OCI-LY7 (cell line): ENCODE measurements at regions not wholly inside any gene's neighbourhood (a gene's known extent, or its start where the extent isn't known, plus 50 kb on each side); places are given as distances from the start of the nearest gene placed in this dataset.

Experiments used
- BruUV-seq: library from RNA; stranded (reverse); fragments of 400-500 nt; replicated peaks from 2 replicates; lab custom pipeline; 2021; lab: Mats Ljungman, UMichigan
- CTCF ChIA-PET: fragments of 300-600 bp; sonication (Branson Sonifier 250); formaldehyde crosslinking; loops from one replicate; lab custom pipeline; 2022; ENCODE audit warnings: antibody characterized with exemption; ENCODE audit not compliant: unreplicated experiment; lab: Charles Lee
- POLR2A ChIA-PET: fragments of 300-600 bp; sonication (Branson Sonifier 250); formaldehyde crosslinking; loops from one replicate; lab custom pipeline; 2022; ENCODE audit warnings: antibody characterized with exemption; lab: Charles Lee
- DNase-seq: peaks from one replicate; pipeline ENCODE4 v3.0.0-alpha.2; 2015; ENCODE audit warnings: low spot score
- H2AFZ ChIP-seq: fragments of 200-600 bp; sonication (generic), shearing (Covaris generic); 2 replicates; pipeline ENCODE4 v1.6.1; 2014; ENCODE audit warnings: mild to moderate bottlenecking, antibody characterized with exemption, low read length, moderate library complexity
- H3K27ac ChIP-seq: fragments of 200-600 bp; sonication (generic); 2 replicates; pipeline ENCODE4 v1.5.1; 2014; ENCODE audit warnings: mixed run types, low read depth, mild to moderate bottlenecking, moderate library complexity, low read length, inconsistent platforms; ENCODE audit not compliant: poor library complexity, severe bottlenecking
- H3K36me3 ChIP-seq: fragments of 200-600 bp; sonication (generic); 2 replicates; pipeline ENCODE4 v1.6.1; 2014; ENCODE audit warnings: mild to moderate bottlenecking, antibody characterized with exemption, low read length, moderate library complexity, mixed read lengths; ENCODE audit not compliant: insufficient read depth
- H3K4me1 ChIP-seq: fragments of 200-600 bp; sonication (generic); 2 replicates; pipeline ENCODE4 v1.5.1; 2014; ENCODE audit warnings: mild to moderate bottlenecking, low read length; ENCODE audit not compliant: insufficient read depth, poor library complexity, severe bottlenecking
- H3K4me2 ChIP-seq: fragments of 200-600 bp; sonication (generic); 2 replicates; pipeline ENCODE4 v1.6.1; 2014; ENCODE audit warnings: mild to moderate bottlenecking, low read length
- H3K4me3 ChIP-seq: fragments of 200-600 bp; sonication (generic); 2 replicates; pipeline ENCODE4 v1.5.1; 2014; ENCODE audit warnings: mild to moderate bottlenecking, low read depth, low read length; ENCODE audit not compliant: poor library complexity, severe bottlenecking
- H3K79me2 ChIP-seq: fragments of 200-600 bp; sonication (generic); 2 replicates; pipeline ENCODE4 v1.6.1; 2016; ENCODE audit warnings: low read depth, mild to moderate bottlenecking, low read length, moderate library complexity, mixed read lengths; ENCODE audit not compliant: insufficient read depth
- H3K9me2 ChIP-seq: fragments of 200-600 bp; sonication (generic); 2 replicates; pipeline ENCODE4 v1.6.1; 2016; ENCODE audit warnings: mild to moderate bottlenecking, low read length, mixed read lengths; ENCODE audit not compliant: insufficient read depth
- H3K9me3 ChIP-seq: fragments of 200-600 bp; sonication (generic); 2 replicates; pipeline ENCODE4 v1.6.1; 2014; ENCODE audit warnings: mild to moderate bottlenecking, mixed run types, low read length, mixed read lengths
- H4K20me1 ChIP-seq: fragments of 200-600 bp; sonication (generic); 2 replicates; pipeline ENCODE4 v1.6.1; 2014; ENCODE audit warnings: mild to moderate bottlenecking, antibody characterized with exemption, low read length, moderate library complexity, mixed read lengths; ENCODE audit not compliant: insufficient read depth
- EZH2phosphoT487 ChIP-seq: fragments of 200-600 bp; sonication (generic); IDR thresholded peaks from 2 replicates; pipeline ENCODE4 v1.6.1; 2018; ENCODE audit warnings: low read depth, borderline replicate concordance, mild to moderate bottlenecking, mixed run types, antibody characterized with exemption, low read length, moderate library complexity, mixed read lengths
- intact Hi-C: fragments of 100-400 bp; cut with micrococcal nuclease; formaldehyde crosslinking; loops from one replicate; pipeline ENCODE4 v1.10.0; 2022; ENCODE audit not compliant: unreplicated experiment
- TF ChIP-seq, protein P1 (sequence below): fragments of 200-600 bp; sonication (generic); conservative IDR thresholded peaks from 2 replicates; pipeline ENCODE4 v1.5.1; 2014; ENCODE audit warnings: mild to moderate bottlenecking, antibody characterized with exemption, low read length, moderate library complexity, mixed read lengths

DNA sequence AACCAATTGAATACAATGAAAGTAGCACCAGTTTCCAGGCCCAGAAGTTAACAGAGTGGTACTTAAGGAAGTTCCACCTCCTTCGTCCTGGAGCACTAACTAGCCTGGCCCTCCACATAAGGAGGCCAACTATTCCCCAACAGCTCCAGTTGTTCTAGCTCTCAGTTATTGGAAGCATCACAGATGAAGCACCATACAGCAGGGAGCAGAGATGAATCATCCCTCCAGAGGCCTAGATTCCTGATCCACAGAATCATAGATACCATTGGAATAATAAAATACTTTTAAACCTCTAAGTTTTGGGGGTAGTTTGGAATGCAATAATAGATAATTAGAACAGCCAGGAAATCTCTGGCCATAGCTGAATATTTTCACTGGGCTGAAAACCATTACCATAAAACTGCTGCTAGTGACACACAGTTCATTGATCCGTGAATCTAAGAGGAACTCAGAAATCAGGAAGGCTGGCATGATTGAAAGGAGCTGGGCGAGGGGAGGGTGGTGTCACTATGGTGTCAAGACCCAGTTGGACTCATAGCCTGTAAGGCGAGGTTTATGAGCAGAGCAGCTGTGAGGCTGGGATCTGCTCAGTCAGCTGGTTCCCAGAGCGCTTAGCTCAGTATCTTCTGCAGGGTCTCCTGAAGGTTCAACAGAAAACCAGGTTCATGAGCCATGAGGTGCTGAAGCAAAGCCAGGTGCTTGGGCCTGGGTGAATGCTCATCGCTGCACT lies 371.4 kb upstream of the TMTC1 start:
- DNase-seq: no peak
- BruUV-seq: no TSS peak
- TF ChIP-seq EZH2phosphoT487: no peak
- TF ChIP-seq, protein P1, sequence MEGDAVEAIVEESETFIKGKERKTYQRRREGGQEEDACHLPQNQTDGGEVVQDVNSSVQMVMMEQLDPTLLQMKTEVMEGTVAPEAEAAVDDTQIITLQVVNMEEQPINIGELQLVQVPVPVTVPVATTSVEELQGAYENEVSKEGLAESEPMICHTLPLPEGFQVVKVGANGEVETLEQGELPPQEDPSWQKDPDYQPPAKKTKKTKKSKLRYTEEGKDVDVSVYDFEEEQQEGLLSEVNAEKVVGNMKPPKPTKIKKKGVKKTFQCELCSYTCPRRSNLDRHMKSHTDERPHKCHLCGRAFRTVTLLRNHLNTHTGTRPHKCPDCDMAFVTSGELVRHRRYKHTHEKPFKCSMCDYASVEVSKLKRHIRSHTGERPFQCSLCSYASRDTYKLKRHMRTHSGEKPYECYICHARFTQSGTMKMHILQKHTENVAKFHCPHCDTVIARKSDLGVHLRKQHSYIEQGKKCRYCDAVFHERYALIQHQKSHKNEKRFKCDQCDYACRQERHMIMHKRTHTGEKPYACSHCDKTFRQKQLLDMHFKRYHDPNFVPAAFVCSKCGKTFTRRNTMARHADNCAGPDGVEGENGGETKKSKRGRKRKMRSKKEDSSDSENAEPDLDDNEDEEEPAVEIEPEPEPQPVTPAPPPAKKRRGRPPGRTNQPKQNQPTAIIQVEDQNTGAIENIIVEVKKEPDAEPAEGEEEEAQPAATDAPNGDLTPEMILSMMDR: no peak

GRCh38 chr12:30153981-30154380 lies 370.2 kb upstream of the TMTC1 start:
- Histone ChIP-seq H3K4me1 (no peaks in the 10 kb centered on the region), H3K79me2 (no peaks in the 10 kb centered on the region), H3K4me3 (no peak overlapping the region), H2AFZ (no peak overlapping the region), H3K36me3 (no peaks in the 10 kb centered on the region), H3K4me2 (no peak overlapping the region), H4K20me1 (no peaks in the 10 kb centered on the region), H3K27ac (no peak overlapping the region), H3K9me2 (no peaks in the 10 kb centered on the region), H3K9me3 (no peaks in the 10 kb centered on the region)
- no TSS peak for BruUV-seq
- POLR2A ChIA-PET: interaction anchor here (1.7 kb wide), 1 partner anchor 9 kb away, joined by 3 read pairs; no protein-coding TSS in a partner anchor
- DNase-seq: no peak
- TF ChIP-seq, protein P1: no peak
- TF ChIP-seq EZH2phosphoT487: no peak
- CTCF ChIA-PET: no interaction called here
- intact Hi-C loops: no loop called here

More for the DNA sequence above, 371.4 kb upstream of the TMTC1 start:
- intact Hi-C loops: no loop called here
- Histone ChIP-seq H4K20me1 (no peaks in the 10 kb centered on the region), H3K9me2 (no peaks in the 10 kb centered on the region), H3K27ac (no peak overlapping the region), H3K4me1 (no peaks in the 10 kb centered on the region), H3K4me2 (no peak overlapping the region), H2AFZ (no peak overlapping the region), H3K79me2 (no peaks in the 10 kb centered on the region), H3K4me3 (no peak overlapping the region), H3K36me3 (no peaks in the 10 kb centered on the region), H3K9me3 (no peaks in the 10 kb centered on the region)
- POLR2A ChIA-PET: interaction anchor here (1.7 kb wide), 1 partner anchor 11 kb away, joined by 3 read pairs; no protein-coding TSS in a partner anchor
- CTCF ChIA-PET: no interaction called here

DNA sequence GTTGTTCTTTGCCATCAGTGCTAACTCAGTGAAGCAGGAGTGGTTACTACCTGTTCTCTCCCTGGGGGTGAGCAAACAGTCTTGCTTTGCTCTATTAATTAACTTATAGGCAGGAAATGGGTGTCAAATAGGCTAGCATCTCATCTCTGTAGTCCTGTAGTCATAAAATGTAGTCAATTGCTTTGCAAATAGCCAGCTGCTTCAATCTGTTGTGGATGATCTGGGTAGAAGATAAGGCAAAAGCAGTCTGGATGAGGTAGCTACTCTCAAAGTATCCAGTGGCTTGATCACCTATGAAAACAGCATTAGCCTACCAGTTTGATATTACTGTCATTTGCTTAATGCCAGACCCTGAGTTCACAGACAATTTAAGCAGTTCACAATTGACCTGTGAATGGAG lies 369.0 kb upstream of the TMTC1 start:
- intact Hi-C loops: no loop called here
- H3K4me1 ChIP-seq: no peaks in the 10 kb centered on the region
- H3K9me3 ChIP-seq: no peaks in the 10 kb centered on the region
- no peak for TF ChIP-seq EZH2phosphoT487
- H3K27ac ChIP-seq: no peak overlapping the region
- no TSS peak for BruUV-seq
- DNase-seq: no peak
- ChIA-PET POLR2A (no interaction called here), CTCF (no interaction called here)
- no peaks in the 10 kb centered on the region for H3K79me2 ChIP-seq
- H3K36me3 ChIP-seq: no peaks in the 10 kb centered on the region
- no peak overlapping the region for H2AFZ ChIP-seq
- H3K9me2 ChIP-seq: no peaks in the 10 kb centered on the region
- H3K4me3 ChIP-seq: no peak overlapping the region
- H4K20me1 ChIP-seq: no peaks in the 10 kb centered on the region
- H3K4me2 ChIP-seq: no peak overlapping the region
